NCI-H2196 treated with DMSO at 0.1 percent for 48 hours (cell line): ENCODE measurements at regions not wholly inside any gene's neighbourhood (a gene's known extent, or its start where the extent isn't known, plus 50 kb on each side); places are given as distances from the start of the nearest gene placed in this dataset.
"Not testable (repeated sequence)": the region's sequence is repeated elsewhere in the genome, so short reads cannot be mapped to it uniquely, and the experiment has no call there.

ENCODE experiments used
- DNase-seq: peaks from one replicate; lab custom pipeline; 2025; ENCODE audit not compliant: unreplicated experiment; lab: John Stamatoyannopoulos, UW

- not testable (repeated sequence) for DNase-seq
Measured at GRCh38 chr17:72464221-72464620, 343.4 kb downstream of the SOX9 start.

DNA sequence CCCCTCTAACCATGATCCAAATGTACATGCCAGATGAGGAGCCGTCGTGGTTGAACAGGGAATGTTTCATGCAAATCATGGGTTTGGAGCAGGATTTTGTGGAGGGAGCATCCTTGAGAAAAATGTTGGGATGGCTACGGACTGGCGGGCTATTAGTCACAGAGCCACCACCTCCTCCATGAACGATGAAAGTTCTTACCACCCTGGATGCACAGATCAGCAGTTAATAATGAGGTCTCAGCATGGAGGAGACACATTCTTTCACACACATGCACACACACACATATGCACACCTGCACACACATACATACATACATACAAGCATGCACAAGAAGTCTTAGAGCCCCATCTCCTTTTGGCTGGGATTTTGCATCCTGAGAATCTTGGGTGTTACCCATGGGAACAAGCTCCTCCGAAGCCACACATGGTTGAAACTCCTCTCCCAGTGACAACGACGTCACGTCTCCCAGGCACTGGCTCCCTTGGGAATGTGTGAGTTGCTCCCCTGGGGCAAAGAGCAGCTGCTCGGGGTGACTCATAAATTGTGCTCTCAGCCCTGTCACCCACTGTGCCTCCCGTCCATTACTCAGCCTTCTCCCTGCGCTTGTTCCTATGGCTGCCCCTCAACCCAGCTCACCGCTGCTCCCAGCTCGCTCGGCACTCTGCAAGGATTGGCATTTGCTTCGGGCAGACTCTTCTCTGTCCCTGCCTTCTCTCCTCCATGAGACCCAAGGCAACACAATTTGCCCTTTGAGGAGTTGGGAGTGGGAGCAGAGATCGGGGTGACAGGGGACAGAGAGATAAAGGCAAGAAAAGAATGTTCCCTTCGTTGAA, 344.6 kb downstream of the SOX9 start:
- DNase-seq: no peak

DNA sequence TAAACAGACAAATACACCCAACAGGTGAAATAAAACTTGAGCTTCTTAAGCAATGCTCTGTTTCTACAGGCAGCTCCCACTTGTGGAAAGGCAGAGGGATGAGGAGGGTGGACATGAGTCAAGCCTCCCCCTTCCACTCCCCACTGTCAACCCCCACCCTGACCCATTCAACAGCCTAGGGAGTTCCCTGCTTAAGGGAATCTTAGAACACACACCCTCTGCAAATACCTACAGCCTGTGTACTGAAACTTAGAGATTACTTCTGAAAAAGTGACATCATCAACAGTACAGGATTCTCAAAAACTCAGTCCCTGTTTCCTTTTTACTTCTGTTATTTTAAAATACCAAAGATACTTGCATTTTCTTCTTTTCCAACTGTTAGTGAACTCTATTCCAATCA, 345.4 kb downstream of the SOX9 start:
- no peak for DNase-seq

GRCh38 chr17:72466606-72467005, 345.8 kb downstream of the SOX9 start:
- no peak for DNase-seq

DNA sequence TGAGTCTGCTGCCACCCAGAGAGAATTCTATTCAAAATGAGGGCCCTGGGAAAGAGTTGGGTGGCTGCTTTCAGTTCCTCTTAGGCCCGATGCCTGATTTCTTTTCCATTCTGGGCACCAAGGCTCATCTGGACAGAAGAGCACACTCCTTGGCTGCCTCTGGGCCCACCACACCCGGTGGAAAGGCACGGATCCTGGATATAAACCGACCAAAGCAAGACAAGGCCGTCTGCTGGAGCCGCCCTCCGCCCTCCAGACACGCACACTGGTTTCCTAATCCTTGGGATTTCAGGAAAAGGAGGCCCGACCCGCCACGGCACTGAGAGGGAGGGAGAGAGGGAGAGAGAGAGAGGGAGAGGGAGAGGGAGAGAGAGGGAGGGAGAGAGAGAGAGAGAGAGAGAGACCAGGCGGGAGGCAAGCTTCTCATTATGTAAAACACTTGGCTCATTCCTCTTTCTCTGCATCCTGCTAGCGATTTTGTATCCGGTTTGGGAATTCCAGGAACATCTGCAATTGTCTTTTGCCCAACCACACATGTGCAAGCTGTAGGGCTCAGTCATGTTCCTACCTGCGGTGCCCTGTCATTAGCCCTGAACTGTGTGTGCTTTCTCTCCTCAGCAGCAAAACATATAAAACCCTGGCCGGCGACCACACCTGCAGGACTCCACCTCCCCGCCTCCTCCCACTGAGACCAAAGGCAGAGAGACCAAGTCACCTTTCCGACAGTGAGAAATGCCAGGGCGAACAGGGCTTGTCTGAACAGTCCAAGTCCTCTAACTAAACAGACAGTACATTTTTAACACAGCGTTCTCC, 347.2 kb downstream of the SOX9 start:
- no peak for DNase-seq

DNA sequence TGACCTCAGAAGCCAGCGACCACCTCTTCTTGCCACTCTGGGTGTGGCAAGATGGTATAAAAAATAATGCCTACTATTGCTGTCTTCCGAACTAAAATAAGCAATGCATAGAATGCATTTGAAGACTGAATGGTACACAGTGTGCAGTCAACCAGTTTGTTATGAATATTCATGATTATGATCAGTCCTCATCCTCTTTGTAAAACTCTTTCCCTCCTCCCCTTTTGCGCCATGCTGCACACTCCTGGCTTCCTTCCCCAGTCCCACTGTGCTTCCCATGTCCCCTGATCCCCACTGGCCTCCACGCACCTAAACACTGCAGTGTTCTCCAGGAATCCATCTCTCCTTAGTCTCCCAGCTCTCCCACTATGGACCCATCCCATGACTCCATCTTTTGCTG, 348.0 kb downstream of the SOX9 start:
- no peak for DNase-seq

- no peak for DNase-seq
Measured at GRCh38 chr17:72470121-72470705, 349.4 kb downstream of the SOX9 start.

DNA sequence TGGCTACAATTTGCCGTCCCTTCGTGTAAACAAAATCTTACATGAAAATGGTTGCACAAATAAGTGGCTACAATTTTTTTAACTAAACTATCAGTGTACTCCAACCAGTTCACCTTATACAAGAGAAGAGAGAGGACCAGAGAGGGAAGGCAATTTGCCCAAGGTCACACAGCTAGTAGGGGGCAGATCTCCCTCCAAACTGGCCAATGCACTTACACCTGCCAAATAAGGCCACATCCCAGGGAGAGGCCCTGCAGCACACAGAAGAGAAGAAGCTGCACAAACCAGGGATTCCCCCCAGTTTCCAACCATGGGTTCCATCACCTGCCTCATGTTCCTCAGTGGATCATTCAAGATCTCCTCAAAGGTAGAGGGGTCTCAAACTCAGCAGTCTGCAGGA, 349.9 kb downstream of the SOX9 start:
- DNase-seq: no peak

DNA sequence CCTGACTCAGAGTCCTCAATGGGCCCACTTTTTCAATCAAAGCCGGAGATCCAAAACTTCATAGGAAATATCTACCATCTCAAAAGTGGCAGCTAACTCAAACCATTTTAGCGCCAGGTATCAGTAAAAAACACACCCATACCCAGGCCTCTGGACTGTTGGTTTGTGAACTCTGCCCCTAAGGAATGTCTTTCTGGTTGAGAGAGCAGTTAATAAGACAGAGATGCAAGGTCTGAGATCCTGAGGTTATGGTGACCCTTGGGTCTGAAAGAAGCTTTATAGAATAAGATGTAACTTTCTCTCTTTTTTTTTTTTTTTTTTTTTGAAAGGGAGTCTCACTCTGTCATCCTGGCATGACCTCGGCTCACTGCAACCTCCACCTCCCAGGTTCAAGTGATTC, 350.5 kb downstream of the SOX9 start:
- no peak for DNase-seq

DNA sequence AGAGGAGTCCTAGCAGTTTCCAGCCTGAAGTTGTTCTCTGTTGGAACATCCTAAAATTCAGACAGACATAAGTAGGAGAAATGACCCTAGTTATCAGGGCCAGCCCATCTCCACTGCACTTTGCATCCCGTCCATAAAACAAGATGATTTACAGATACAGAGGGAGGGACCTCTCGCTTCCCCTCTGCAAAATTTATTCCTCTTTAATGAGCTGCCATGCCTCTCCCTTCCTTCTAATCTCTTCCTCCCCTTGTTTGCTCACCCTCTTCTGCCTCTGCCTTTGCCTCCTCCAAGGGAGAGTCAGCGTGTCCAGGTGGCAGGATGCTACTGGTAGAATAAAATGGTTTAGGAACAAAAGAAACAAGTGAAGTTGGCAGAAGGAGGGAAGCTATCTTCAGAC, 351.3 kb downstream of the SOX9 start:
- no peak for DNase-seq

- DNase-seq: not testable (repeated sequence)
Measured at GRCh38 chr17:72472853-72473390, 352.1 kb downstream of the SOX9 start.

- no peak for DNase-seq
Measured at GRCh38 chr17:72474243-72474642, 353.4 kb downstream of the SOX9 start.

DNA sequence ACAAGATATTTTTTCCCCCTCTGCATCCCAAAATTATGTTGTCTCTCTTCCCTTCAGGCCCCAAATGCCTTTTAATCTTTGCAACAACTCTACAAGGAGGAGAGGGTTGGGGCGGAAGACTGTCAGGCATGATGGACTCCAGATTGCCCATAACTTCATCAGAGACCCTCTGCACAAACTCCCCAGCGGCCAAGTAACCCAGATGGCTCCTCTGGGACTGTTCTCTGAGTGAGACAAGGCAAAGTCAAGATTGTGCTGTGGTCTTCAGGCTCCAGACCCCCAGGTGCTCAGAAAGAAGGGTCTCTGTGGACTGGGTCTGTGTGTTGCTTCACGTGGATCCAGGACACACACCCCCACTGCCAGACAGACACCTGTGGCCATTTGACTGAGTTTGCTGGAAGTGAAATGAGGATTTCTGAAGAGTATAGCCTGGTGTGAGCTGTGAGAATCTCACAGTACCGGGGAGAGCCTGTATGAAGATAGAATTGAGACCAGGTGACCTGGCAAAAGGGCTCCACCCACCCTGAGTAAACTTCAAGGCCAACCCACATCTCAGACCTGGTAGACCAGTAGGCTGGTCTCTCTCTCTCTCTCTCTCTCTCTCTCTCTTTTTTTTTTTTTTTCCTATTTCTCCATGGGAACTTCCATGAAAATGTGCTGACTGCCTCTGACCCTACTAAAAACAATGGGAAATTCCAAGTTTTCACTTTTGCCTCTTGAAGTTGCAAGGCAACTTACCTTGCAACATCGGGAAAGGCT, 354.1 kb downstream of the SOX9 start:
- no peak for DNase-seq

- no peak for DNase-seq
Measured at GRCh38 chr17:72476134-72476533, 355.3 kb downstream of the SOX9 start.

- no peak for DNase-seq
Measured at GRCh38 chr17:72476575-72476986, 355.8 kb downstream of the SOX9 start.

DNA sequence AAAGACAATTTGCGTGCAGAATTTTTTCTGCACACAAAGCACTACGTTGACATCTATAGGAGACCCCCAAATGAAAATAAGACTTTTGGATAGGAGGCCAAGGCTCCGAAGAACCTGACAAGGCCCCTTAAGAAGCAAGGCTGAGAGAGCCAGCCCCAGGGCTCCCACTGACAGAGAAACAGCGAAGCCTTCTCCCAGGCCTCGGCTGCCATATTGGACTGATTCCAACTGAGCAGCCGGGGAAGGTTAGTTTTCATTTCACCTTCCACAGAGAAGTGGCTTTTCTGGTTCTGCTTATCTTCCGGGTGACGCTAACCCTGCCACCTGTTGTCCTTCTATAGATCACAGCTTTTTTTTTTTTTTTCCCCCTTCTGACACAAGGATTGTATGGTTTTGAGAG, 356.7 kb downstream of the SOX9 start:
- DNase-seq: peak; percentile 54

GRCh38 chr17:72479113-72479512, 358.3 kb downstream of the SOX9 start:
- DNase-seq: no peak

- DNase-seq: no peak
Measured at GRCh38 chr17:72481572-72481971, 360.8 kb downstream of the SOX9 start.

DNA sequence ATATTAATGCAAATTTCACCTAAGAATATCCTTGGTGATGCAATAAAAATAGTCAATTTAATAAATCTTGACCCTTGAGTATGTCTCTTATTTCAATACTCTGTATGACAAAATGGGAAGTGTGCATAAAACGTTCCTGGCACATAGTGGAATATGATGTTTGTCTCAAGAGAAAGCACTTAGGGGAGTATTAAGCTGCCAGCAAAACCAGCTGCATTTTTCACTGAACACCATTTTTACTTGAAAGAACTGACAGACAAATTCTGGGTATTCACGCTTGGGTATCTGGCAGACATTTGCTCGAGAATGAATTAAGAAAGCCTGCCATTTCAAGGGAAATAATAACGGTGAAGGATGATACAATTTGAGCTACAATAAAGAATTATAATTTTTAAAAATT, 364.8 kb downstream of the SOX9 start:
- DNase-seq: no peak

GRCh38 chr17:72486806-72487205, 366.0 kb downstream of the SOX9 start:
- DNase-seq: no peak
